Activated T-cell treated with anti-CD3 and anti-CD28 coated beads for 4 hours (primary cell): ENCODE measurements at regions not wholly inside any gene's neighbourhood (a gene's known extent, or its start where the extent isn't known, plus 50 kb on each side); places are given as distances from the start of the nearest gene placed in this dataset.
"Not testable (repeated sequence)": the region's sequence is repeated elsewhere in the genome, so short reads cannot be mapped to it uniquely, and the experiment has no call there.

Source experiments
- DNase-seq: peaks from one replicate; pipeline ENCODE4 v3.0.0-alpha.2; 2020

DNA sequence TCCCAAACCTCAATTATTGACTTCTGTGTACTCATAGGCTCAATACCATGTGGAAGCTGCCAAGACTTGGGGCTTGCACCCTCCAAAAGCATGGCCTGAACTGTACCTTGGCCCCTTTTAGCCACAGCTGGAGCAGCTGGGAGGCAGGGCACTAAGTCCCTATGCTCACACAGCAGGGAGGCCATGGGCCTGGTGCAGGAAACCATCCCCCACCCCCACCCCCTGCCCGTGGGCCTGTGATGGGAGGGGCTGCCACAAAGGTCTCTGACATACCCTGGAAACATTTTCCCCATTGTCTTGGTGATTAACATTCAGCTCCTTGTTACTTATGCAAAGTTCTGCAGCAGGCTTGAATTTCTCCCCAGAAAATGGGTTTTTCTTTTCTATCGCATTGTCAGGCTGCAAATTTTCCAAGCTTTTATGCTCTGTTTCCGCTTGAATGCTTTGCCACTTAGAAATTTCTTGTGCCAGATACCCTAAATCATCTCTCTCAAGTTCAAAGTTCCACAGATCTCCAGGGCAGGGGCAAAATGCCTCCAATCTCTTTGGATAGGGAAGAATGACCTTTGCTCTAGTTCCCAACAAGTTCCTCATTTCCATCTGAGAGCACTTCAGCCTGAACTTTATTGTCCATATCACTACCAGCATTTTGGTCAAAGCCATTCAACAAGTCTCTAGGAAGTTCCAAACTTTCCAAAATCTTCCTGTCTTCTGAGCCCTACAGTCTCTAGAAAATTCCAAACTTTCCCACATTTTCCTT lies 141.8 kb downstream of the AHR start:
- DNase-seq: not testable (repeated sequence)

DNA sequence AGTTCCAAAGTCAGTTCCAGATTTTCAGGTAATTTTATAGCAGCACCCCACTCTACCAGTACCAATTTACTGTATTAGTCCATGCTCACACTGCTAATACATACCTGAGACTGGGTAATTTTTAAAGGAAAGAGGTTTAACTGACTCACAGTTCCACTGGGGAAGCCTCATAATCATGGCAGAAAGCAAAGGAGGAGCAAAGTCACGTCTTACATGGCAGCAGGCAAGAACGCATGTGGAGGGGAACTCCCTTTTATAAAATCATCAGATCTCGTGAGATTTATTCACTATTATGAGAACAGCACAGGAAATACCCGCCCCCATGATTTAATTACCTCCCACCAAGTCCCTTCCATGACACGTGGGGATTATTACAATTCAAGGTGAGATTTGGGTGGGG lies 142.4 kb downstream of the AHR start:
- DNase-seq: no peak

DNA sequence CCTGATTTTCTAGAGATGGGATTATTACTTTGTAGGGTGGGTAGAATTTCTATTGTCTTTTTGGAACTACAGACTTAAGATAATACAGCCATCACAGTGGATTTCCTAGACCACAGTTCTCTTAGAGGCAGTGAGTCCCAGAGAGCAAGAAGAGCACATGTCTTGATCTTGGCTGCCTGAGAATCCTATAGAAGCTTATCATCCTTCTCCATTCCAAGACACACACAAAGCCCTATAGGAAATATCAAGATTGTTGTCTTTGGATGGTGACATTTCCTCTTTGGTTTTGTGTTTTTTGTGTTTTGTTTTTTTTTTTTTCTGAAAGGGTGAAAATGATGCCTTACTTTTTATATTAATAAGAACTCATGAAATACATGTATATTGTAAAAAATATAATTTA lies 143.1 kb downstream of the AHR start:
- DNase-seq: no peak

DNA sequence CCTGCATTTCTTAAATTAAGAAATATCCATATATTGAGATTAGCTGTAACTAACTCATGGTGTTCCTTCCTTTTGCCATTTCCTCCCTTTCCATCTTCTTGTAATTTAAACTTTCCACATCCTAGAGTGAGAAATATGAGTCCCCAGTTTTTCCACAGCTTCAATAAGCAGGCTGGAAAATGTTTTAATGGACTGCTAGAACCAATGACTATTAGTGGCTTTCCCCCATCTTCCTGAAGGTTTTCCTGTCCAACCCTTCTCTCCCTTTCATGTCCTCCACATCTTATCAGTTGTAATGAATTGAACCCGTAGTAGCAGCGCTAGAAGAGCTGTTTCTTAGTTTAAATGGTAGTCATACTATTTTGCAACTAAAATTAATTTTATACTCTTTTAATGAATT lies 145.7 kb downstream of the AHR start:
- no peak for DNase-seq

DNA sequence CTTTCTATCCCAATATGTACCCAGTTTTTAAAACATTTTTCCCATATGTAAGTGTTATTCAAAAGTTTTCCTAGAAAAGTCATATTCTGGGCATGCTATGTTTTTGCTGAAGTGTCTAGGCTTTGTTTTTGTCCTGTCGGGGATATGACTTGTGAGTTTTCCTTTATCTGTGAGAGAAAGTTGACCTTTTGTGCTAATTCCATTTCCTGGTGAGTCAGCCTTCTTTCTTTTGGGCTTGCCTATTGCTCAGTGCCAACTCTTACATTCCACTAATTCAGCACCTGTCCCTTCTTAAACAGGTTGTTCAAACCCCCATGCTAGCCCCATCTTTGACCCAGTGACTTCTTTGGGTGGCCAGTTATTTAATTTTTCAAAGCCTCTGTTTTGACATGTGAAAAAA lies 146.2 kb downstream of the AHR start:
- no peak for DNase-seq

DNA sequence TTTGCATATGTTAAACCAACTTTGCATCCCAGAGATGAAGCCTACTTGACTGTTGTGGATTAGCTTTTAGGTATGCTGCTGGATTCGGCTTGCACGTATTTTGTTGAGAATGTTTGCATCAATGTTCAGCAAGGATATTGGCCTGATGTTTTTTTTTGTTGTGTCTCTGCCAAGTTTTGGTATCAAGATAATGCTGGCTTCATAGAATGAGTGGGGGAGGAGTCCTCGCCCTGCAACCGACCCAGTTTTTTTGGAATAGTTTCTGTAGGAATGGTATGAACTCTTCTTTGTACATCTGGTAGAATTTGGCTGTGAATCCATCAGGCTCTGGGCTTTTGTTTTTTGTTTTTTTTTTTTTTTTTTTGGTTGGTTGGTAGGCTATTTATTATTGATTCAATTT lies 147.9 kb downstream of the AHR start:
- DNase-seq: no peak

DNA sequence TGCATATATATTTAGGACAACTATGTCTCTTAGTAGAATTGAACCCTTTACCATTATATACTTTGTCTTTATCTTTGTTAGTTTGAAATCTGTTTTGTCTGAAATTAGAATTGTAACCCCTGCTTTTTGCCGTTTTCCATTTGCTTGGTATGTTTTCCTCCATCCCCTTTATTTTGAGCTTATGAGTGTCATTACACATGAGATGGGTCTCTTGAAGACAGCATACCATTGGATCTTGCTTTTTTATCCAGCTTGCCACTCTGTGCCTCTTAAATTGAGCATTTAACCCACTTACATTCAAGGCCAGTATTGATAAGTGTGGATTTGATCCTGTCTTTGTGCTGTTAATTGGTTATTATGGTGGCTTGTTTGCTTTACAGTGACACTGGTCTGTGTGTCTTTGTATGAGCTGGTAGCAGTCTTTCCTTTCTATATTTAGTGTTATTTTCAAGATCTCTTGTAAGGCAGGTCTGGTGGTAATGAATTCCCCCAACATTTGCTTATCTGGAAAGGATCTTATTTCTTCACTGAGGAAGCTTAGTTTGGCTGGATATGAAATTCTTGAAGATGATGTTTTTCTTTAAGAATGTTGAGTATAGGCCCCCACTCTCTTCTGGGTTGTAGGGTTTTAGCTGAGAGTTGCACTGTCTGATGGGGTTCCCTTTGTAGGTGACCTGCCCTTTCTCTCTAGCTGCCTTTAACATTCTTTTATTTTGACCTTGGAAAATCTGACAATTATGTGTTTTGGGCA lies 149.5 kb downstream of the AHR start:
- no peak for DNase-seq

DNA sequence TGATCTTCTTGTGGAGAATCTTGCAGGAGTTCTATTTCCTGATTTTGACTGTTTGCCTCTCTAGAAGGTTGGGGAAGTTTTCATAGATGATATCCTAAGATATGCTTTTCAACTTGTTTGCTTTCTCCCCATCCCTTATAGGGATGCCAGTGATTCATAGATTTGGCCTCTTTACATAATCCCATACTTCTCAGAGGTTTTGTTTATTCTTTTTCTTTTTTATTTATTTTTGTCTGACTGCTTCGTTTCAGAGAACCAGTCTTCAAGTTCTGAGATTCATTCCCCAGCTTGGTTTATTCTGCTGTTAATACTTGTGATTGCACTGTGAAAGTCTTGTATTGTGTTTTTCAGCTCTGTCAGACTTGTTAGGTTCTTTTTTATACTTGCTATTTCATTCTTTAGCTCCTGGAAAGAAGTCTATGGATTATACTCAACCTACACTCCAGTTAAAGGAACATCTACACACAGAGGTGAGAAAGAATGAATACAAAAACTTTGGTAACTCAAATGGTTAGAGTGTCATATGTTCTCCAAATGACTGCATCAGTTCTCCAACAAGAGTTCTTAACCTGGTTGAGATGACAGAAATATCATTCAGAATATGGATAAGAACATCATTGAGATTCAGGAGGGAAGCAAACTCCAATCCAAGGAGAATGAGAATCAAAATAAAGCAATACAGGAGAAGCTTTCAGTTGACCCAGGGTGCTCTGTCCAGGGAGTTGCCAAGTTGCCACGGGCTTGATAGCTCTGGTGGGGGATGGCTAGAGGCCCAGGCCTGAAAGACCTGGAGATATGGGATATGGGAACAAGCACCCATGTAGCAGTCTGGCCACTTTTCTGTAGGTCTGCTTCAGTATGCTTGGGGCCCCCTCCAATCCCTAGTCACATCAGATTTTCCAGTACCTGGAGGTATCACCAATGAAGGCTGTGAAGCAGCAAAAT lies 150.3 kb downstream of the AHR start:
- no peak for DNase-seq

DNA sequence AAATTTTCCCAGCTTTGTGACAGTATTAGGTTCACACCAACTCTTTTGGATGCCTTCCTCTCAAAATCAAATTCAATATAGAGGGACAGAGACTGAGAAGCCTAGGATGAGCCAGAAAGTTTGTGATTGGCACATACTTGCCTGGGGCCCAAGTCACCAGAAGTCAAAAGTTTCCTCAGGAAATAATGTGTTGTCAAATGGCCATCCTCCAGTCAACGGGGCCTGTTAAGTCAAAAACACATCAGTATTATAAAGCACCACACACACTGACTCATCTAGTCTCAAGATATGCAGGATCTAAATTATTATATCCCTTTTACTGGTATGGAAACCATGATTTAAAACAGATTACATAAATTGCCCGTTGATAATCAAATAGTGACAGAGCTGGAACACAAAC lies 158.1 kb downstream of the AHR start:
- DNase-seq: no peak

DNA sequence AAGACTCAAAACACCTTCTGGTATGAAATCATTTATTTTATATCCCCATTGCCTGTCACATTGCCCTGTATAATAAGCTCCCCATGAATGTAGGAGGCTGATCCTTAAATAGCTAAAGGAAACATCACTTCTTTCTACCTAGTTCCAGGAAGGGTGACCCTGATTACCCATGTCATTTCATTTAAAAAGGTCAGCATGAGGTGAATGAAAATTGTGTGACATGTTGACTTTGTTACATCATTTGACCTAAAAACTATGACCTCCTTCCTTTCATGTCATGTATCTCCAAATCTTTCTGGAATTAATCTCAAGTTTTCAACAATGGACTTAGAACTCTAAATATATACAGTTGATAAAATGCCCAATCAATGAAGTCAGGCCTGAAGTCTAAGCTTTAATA lies 161.5 kb downstream of the AHR start:
- DNase-seq: no peak

DNA sequence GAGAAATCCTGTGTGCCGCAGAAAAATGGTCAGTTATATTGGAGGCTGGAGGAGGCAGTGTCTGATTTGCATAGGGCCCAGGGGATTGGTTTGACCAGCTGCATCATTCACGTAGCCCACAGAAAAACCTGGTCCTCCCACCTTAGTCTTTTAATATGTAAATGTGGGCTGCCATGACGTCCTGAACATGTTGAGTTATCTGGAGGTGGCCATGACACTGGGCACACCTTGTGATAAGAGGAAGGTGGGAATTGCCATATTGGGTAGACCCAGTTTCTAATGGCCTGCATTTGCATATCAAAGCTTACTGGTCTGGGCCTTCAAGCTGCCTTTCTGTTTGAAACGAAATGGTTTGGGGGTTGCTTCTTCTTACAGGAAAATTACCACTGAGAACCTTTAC lies 162.2 kb downstream of the AHR start:
- DNase-seq: no peak

DNA sequence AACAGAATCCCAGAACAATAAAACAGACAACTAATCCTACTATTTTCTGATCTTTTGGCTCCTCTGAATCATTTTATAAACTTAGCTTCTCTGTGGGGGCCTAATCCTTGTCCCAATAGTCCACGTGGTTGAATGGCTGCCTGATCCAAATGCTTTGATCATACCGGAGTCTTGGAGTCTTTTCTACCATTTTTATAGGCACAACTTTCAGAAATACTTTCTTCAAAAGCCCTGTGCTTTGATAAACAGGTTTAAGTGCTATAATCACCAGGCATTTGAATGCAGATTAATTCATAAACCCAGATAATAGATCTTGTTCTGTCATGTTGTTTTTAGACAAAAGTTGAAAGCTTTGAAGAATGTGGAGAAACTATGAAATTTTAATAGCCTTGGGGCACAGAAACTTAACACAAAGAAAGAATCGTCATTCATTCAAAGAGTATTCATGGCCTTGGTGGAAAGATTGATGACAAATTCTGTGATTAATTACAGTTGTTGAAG lies 163.7 kb downstream of the AHR start:
- DNase-seq: no peak

DNA sequence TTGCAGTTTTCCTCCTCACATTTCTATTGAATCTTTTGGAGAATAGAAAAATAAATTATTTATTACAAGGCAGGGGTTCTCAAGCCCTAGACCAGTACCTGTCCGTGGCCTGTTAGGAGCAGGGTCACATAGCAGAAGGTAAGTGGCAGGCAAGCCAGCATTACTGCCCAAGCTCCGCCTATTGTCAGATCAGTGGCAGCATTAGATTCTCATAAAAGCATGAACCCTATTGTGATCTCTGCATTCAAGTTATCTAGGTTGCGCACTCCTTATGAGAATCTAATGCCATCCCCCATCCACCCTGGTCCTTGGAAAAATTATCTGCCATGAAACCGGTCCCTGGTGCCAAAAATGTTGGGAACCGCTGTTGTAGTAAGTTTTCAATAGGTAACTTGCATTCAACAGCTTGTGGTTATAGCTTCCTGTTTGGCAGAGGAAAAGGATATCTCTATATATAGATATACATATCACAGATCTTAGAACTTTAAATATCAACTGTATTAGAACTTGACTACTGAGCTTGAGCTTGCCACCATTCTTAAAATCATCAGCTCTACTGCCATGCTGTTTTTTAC lies 165.1 kb downstream of the AHR start:
- DNase-seq: no peak

DNA sequence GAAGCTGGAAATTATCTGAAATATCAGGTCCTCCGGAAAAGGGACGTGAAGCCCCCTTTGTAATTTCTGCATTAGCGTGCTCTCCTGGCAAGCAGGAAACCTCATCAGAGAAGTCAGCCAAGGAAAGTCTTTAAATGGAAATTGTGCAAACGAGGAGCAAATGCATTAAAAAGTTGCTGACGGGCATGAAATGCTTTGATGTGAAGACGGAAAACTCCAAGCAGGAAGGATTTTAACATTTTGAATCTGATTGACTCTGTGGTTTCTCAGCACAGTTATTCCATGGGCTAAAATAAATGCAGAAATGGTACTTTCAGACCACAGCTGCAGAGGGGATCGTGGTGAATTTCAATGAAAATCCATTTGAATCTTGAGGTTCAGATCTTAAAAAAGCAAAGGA lies 167.8 kb downstream of the AHR start:
- no peak for DNase-seq

DNA sequence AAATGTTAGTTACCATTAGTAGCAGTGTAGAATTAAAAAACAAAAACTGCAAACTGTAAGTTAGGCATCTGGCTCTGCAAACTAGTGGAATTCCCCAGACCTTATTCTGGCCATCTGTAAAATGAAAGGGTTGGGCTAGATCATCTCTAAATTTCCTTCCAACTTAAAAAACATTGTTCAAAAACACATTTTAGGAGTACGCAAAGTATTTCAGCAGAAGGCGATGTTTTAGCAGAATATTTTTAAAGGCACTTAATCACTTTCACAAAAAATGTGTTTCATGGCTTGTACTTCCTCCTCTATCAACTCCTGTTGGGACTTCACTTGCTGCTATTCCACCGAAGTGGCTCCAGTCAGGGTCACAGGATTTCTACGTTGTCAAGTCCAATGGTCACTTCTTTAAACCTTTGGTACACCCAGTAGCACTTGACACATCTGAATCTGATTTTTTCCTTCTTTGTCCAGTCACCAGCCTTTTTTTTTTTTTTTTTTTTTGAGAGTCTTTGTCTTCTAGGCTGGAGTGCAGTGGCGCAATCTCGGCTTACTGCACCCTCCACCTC lies 169.0 kb downstream of the AHR start:
- no peak for DNase-seq

DNA sequence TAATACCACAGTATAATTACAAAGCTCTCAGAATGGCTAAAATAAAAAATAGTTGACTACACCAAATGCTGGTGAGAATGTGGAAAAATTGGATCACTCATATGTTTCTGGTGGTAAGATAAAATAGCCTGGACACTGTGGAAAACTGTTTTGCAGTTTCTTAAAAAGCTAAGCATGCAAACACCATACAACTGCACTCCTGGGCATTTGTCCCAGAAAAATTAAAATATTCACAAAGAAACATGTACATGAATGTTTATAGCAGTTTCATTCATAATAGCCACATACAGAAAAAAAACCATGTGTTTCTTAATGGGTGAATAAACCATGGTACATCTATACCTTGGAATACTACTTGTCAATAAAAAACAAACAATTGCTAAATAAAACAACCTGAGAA lies 172.9 kb downstream of the AHR start:
- DNase-seq: no peak

DNA sequence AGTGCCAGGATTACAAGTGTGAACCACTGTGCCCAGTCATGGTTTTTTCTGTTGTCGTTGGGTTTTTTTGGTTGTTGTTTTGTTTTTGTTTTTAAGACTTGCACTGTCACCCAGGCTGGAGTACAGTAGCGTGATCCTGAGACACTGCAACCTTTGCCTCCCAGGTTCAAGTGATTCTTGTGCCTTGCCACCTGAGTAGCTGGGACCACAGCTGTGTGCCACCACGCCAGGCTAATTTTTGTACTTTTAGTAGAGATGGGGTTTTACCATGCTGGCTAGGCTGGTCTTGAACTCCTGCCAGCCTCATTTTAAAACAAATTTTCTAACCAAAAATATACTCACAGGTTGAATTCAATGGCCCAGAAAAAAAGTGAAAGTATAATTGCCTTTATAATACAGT lies 174.1 kb downstream of the AHR start:
- no peak for DNase-seq

DNA sequence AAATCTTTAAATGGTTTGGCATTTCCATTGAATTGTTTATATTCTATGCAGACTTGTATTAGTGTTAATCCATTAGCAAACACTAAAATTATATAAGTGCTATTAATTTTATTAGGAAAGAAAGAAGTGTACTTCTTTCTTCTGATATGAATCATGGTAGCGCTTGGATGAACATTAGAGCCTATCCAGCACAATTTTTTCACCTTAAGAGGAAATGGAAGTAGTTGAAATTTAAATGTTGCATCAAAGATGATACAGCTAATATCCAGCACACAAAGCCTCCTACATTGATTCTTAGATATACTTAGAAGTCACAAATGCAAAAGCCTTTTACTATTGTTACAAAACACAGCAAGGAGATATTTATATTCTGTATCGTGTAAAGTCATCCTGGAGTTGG lies 174.5 kb downstream of the AHR start:
- no peak for DNase-seq

DNA sequence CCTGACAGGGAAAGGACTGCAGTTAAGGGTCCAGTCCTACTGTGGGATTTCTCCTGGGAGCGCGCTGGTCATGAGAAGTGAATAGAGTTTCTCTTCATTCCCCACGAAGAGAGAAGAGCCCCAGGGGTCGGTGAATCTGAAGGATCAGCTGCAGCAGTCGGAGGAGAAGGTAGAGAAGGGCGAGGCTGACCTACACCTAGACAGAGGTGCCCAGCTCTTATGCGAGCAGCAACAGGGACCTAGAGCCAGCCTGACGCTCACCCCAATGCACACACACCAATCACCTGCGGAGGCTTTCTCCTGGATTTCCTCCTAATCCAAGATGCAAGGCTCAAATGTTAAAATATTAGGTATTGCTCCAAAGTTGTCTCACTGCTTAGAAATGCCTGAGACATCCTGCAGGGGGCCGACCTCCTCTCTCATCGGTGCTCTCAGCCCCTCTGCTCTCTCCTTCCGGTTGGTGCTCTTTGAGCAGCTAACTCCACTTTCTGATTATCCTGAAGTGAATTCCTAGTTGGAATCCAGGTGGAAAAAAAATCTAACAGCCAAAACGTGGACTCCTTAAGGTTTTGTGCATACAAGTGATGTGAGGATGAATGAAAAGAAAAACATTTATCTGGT lies 176.4 kb downstream of the AHR start:
- no peak for DNase-seq

DNA sequence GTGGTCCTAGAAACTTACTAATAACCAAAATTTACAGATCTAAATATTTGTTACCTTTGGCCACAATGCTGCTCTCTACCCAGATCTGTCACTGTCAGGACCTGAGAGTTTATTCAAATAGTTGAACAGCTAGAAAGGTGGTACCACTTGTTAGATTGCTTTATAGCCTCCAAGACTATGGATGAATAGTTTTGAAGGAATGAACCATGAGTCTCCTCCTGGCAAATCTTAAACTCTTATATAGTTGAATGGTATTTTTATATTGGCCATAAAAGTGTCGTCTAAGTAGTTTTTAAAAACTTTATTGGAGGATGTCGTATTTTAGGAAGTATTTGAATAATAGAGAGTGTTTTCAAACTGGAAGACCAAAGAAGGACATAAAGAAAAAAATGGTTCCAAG lies 178.7 kb downstream of the AHR start:
- DNase-seq: no peak

DNA sequence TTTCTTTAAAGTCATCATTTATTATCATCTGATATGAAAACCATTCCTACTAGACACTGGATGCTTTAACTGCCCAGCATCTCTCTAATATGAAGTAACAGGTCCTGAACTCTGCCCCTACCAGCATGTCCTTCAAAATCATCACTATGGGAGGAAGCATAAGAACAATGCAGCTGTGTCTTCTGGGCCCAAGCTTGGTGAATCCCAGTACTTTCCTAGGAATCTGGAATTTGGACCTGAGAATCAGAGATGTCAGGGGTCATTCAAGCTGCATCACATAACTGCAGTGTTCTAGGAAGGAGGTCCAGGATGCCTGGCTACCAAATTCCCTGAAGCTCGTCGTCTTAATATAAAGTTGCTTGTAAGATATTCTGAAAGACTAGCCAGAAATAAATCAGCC lies 182.7 kb downstream of the AHR start:
- no peak for DNase-seq

DNA sequence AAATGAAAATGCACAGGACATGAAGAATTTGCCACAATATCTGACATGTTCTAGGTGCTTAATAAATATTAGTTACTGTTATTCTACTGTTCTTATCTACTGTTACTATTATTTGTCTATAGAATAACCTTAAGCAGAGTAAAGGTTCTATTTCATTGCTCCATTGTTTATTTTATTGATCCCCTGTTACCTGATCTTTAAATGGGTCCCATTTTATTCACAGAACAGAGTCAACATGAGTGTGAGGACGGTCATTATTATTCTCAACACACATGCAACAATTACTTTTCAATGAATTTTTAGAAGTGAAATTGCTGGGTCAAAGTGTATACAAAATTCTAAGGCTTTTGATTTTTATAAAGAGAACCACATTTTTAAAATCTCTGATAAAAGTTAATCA lies 186.9 kb downstream of the AHR start:
- no peak for DNase-seq
